ENCODE measurements at regions not wholly inside any gene's neighbourhood (a gene's known extent, or its start where the extent isn't known, plus 50 kb on each side); places are given as distances from the start of the nearest gene placed in this dataset.

DNA sequence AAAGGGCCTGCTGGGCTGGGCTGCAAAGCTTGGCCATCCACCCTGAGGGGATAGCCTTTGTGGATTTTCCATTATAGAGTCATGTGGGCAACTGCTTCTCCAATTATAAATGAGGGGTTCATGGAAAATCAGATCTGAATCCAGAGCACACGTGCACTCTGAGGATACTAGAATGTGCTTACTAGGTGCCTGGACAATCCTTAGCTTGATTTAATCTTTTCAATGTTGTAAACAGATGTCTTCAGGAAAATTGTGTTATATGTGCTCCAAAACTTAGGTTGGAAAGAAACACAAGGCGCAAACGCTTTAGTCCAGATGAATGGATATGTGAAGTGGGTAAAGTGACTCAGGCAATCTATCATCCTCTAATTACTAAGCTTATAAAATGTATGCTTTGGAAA lies 92.0 kb downstream of the SLC17A6 start:
- Histone ChIP-seq H3K4me1 (ENCODE audit: insufficient read depth, low read length) (peaks cover 5% of the 10 kb centered on the region), H3K27ac (ENCODE audit: low read depth in 1 of 2, low read length in 2 of 2) (no peak overlapping the region), H3K4me3 (ENCODE audit: low read length) (no peak overlapping the region), H3K9me3 (ENCODE audit: control insufficient read depth in 1 of 2, insufficient read depth in 1 of 2, low read length in 2 of 2) (peaks cover 0 to 6% of the 10 kb centered on the region in 2 experiments), H3K36me3 (ENCODE audit: insufficient read depth, low read length) (no peaks in the 10 kb centered on the region), H3K27me3 (ENCODE audit: control insufficient read depth in 1 of 2, insufficient read depth in 2 of 2, low read length in 2 of 2) (peaks cover 5 to 7% of the 10 kb centered on the region in 2 experiments)
- Mint-ChIP-seq H3K27ac (no peak overlapping the region), H3K27me3 (peaks cover 42% of the 10 kb centered on the region), H3K4me1 (ENCODE audit: low read depth) (peaks cover 11% of the 10 kb centered on the region), H3K9me3 (no peaks in the 10 kb centered on the region), H3K36me3 (ENCODE audit: low read depth) (no peaks in the 10 kb centered on the region), H3K4me3 (no peak overlapping the region)
- intact Hi-C loops (cut with DNase I, micrococcal nuclease), result no loop called here
- POLR2A ChIA-PET, result no interaction called here
- TF ChIP-seq, protein P1, sequence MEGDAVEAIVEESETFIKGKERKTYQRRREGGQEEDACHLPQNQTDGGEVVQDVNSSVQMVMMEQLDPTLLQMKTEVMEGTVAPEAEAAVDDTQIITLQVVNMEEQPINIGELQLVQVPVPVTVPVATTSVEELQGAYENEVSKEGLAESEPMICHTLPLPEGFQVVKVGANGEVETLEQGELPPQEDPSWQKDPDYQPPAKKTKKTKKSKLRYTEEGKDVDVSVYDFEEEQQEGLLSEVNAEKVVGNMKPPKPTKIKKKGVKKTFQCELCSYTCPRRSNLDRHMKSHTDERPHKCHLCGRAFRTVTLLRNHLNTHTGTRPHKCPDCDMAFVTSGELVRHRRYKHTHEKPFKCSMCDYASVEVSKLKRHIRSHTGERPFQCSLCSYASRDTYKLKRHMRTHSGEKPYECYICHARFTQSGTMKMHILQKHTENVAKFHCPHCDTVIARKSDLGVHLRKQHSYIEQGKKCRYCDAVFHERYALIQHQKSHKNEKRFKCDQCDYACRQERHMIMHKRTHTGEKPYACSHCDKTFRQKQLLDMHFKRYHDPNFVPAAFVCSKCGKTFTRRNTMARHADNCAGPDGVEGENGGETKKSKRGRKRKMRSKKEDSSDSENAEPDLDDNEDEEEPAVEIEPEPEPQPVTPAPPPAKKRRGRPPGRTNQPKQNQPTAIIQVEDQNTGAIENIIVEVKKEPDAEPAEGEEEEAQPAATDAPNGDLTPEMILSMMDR (IDR thresholded peaks at IDR 0.05), result no peak
- DNase-seq, result no peak
- no peak for ATAC-seq (ENCODE audit: poor library complexity)
- CTCF ChIA-PET, result no interaction called here

All from CD4-positive, alpha-beta T cell (primary cell).